ENCODE measurements at regions not wholly inside any gene's neighbourhood (a gene's known extent, or its start where the extent isn't known, plus 50 kb on each side); places are given as distances from the start of the nearest gene placed in this dataset.

DNA sequence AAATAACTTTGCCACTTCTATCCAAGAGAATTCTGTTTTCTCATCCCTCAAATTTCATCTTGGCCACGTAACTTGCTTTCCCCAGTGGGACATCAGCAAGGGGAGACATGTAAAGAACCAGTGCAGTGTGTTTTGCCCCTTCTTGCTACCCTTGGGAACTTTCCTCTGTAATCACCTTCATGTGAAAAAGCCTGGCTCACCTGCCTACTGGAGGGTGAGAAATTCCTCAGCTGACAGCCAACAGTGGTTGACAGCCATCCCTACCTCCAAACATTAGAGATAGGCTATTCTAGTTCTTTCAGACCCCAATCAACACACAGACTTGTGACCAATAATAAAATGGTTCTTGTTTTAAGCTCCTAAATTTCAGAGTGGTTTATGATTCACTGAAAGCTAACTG, 333.9 kb upstream of the TBC1D5 start:
- DNase-seq, result no peak

DNA sequence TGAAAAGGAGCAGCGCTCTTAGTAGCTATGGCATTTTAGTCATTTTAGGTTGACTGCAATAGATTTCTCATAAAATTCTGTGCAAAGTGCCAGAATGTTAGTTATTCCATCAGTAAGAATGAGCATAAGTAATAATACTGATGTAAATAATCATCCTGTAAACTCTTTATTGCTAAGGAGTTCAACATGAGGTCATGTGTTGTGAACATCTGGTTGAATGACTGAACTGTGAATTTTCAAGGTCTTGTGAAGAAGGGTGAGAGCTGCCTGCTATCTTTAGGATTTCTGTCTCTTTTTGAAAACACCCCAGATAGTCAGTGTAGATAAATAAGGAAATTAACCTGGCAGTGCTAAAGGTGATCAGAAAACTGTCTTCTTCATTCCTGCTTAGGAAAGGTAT, 333.4 kb upstream of the TBC1D5 start:
- DNase-seq, result no peak

DNA sequence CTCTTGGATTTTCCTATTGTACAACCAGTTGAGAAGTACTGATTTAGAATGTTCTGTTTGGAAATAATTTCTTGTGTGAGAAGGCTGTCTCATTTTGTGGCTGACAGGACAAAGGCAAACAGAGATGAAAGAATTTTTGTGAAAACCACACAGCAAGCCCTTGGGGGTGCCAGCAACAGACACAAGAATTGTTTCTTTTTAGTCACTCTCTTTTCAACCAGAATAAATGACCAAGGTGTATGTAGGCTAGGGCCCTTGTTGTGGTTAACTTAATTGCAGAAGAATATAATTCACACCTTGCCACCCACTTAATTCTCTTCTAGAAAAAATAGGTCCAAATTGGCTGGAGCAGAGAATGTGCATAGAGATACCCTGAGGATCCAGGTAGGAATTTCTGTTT, 329.4 kb upstream of the TBC1D5 start:
- DNase-seq, result no peak

DNA sequence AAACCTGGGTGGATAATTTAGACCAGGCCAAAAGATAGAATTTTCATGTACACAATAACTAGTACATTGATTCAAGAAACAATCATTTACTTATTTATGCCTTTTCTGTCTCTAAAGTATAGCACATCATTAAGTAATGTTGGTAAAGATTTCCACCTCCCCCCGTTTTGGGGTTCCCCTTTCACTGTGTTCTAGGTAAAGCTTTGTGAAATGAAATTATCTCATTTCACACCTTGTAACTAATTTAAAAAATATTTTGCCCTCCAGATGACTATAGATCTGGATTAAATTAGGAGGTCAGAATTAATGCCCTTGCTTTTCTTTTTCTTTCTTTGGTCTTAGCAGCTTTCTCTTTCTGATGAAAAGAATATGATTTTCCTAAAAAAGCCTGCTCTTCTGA, 328.5 kb upstream of the TBC1D5 start:
- no peak for DNase-seq

DNA sequence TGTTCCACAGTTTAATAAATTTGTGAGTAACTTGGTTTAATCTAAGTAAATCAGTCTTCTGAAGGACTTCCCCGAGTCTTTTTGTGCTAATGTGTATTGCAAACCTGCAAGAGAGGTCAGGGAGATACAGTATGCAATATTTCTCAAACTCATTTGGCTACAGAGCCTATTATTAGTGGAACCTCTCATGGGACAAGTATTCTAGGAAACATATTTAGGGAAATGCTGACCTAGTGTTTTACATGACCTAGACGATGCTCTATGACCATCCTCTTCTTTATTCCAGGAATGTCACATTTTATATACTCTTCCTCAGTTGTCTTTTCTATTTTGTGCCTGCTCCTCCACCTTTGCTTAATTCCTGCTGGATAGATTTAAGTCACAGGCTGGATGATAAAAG, 327.8 kb upstream of the TBC1D5 start:
- no peak for DNase-seq

DNA sequence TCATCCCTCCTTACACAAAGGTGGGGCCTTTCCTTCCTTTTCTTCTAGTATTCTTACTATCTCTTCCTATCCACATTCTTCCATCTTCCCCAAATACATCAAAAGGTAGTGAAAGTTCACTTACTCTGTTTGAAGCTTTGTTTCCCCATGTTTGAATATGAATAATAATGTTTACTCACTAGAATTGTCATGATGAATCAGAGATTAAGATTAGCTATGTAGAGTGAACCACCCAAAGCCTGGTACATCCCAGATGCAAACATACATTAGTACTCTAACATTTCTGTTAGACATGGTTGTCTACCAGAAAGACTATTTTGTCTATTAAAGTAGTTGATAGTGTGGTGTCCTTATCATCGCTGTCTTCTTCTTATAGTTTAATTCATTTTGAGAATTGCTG, 327.1 kb upstream of the TBC1D5 start:
- no peak for DNase-seq

DNA sequence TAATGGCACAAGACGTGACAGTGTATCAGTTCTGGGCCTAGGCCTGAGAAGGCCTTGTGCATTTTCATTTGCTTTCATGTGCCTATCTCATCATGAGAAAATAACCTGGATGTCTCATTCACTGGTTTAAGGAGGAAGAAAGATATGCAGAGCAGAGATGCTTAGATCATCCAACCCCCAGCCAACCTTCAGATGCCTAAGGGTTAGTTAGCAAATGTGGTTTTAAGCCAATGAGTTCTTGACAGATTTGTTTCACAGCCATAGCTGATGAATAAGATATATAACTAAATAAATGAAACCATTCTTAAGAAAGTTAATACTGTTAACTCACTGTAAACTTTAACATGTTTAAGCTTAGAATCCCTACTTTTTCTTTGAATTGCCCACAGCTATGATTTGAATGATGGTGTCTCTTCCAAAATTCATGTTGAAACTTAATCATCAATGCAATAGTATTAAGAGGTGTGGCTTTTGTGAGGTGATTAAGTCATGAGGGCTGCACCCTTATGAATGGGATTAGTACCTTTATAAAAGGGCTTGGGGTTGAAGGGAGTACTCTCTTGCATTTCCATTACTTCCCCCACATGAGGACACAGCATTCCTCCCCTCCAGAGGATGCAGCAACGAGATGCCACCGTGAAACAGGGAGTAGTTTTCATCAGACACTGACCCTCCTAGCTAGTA, 324.6 kb upstream of the TBC1D5 start:
- no peak for DNase-seq

DNA sequence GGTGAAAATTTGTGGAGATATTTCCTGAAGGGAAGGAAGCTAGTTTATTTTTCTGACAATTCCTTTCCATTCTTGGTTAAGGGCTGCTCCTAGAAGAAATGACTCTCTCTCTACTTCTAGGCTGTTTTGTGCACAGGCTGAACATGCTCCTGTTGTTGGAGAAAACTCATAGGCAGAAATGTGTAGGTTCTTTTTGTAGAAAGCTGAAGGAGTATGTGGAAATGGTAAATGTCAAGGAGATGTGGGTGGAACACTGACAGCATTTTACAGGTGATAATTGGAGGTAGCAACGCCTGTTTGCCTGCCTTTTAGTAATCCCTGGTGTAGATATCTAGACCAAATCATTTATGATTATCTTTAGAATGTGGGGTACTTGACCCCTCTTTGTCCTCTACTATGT, 322.2 kb upstream of the TBC1D5 start:
- DNase-seq, result no peak

DNA sequence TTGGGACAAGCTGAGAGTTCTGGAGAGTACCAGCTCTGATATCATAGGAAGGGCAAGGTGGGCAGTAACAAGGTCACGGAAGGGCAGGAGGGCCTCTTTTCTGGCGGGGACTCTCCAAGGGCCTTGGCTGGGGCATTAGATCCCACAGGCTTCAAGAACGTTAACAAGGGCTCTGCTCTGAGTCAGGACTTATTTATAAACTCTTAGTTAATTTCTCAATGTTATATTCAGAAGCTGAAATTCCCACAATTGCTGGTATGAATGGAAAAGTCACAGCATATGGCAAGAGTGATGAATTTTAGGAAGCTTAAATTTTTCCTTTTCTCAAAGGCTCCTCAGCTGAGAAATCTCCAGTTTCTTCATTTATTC, 320.2 kb upstream of the TBC1D5 start:
- no peak for DNase-seq

DNA sequence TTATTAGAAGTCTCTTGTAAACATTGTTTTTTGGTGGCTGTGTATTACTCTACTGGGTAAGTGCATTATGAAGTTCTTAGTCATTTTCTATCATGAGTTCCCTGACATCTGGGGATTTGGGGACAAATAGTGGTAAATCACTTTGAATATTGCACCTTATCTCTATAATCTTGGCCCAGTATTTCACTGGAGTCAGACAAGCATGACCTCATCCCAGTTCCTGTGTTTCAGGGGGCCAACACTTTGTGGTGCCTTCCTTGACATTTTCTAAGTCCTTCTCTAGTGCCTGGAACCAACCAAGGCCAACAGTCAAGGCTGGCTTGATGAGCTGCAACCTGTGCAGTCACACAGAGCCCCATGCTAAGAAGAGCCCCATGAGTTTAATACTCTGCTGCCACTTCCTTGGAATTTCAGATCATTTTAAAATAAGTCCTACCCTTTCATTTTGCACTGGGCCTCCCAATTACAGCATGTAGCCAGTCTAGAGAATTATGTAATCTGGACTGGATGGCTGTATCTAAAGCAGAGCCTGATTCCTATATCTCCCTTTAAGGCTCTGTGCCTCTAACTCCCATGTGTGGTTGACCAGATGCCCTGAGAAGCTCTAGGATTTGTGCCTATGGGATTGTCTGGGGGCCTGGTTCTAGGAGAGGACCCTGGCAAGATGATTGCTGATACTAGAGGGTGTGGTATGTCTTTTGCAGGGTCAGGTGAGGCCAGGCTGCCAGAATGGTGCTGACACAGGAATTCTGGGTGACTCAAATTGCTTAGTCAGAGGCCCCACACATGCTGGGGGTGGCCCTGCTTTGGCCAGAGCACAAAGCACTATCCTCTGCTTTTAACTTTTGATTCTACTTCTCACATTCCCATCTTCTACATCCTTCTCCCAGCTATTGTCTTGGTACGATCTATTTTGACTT, 319.6 kb upstream of the TBC1D5 start:
- DNase-seq, result no peak

DNA sequence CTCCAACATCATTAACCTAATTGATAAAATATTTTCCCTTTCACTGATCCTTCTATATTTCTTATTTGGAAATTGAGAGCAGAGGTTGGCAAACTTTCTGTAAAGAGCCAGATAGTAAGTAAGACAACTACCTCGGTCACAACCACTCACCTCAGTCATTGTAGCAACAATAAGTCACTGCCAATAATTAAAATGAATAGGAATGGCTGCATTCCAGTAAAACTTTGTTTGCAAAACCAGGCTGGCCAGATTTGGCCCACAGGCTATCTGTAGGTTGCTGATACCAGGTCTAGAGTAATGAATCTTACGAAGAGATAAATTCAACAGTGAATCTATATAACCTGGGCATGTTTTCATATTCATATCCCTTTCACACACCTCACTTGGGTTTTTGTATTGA, 316.2 kb upstream of the TBC1D5 start:
- DNase-seq, result no peak

DNA sequence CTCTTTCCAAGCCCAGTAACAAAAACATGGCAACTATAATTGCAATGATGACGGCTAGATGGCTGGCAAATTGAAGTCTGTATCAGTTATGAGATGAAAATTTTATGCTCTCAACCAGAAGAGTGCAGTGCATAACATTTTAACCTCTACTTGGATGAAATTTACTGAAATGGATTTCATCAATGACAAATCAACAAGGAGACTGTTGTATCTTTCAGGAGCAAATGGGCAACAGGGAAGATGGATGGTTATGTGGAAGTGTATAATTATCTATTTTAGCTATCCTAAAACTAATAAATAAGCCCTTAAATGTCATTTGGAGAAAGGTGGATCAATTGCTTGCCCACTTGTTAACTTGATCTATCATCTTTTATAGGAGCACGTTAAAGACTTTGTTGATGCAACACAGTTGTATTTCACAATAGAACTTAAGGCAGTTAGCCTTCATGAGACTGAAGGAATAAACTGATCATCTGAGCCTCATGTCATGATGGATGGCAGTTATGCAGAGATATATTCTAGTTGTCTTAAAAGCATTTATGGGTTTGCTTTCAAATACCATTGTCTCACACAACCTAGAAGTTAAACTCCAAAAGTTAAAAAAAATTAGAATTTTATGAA, 315.1 kb upstream of the TBC1D5 start:
- DNase-seq, result no peak

DNA sequence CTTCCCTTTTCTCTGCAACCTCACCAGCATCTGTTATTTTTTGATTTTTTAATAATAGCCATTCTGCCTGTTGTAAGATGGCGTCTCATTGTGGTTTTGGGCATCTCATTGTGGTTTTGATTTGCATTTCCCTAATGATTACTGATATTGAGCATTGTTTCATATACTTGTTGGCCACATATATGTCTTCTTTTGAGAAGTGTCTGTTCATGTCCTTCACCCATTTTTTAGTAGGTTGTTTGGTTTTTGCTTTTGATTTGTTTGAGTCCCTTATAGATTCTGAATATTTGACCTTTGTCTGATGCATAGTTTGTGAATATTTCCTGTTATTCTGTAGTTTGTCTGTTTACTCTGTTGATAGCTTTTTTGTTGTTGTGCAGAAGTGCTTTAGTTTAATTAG, 312.2 kb upstream of the TBC1D5 start:
- DNase-seq, result no peak

DNA sequence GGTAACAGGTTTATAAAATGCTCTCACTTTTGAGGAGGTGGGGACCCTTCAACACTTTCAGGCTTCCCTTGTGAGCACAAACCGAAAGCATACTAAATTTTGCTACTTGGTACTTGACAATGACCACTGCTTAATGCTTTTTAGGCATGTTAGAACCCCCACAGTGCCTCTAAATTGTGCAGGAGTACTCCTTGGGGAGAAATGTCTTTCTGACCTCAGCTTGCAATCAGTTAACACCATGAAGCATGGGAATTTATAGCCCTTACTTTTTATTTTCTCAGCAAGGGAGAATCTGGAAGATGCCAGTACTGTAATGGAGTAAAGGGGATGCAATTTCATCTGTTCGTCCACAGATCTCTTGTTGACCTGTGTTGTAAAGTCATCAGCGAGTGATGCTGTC, 308.9 kb upstream of the TBC1D5 start:
- no peak for DNase-seq

DNA sequence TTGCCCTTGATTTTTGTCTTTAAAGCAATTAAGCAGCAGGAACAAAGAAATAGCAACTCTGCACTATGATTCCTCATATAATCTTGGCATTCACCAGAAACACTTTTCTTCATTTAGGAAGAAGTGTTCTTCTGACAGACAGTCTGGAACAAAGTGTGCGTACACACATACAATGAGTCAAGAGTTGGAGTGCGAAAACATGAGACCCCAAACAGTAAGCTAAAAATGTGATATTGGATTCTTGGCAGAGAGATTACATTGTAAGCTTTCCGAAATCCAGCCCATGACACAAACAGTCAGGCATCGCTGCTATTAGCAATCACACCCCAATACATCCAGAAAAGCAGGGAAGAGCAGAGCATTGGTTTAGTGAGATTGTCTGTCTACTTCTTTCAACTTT, 306.7 kb upstream of the TBC1D5 start:
- no peak for DNase-seq

DNA sequence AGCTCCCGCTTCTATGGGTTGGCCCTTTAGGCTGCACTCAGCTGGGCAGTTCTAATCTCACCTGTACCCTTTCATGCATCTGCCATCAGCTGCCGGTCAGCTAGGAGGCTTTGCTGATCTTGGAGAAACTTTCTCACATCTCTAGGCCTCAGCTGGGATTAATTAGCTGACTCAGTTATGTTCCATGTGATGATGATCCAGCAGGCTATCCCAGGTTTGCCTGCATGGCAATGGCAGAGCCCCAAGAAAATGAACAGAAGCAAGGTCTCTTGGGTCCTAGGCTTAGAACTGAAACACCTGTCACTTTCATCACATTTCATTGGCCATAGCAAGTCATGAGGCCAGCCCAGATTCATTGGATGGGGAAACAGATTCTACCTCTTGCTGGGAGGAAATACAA, 304.6 kb upstream of the TBC1D5 start:
- DNase-seq, result no peak

DNA sequence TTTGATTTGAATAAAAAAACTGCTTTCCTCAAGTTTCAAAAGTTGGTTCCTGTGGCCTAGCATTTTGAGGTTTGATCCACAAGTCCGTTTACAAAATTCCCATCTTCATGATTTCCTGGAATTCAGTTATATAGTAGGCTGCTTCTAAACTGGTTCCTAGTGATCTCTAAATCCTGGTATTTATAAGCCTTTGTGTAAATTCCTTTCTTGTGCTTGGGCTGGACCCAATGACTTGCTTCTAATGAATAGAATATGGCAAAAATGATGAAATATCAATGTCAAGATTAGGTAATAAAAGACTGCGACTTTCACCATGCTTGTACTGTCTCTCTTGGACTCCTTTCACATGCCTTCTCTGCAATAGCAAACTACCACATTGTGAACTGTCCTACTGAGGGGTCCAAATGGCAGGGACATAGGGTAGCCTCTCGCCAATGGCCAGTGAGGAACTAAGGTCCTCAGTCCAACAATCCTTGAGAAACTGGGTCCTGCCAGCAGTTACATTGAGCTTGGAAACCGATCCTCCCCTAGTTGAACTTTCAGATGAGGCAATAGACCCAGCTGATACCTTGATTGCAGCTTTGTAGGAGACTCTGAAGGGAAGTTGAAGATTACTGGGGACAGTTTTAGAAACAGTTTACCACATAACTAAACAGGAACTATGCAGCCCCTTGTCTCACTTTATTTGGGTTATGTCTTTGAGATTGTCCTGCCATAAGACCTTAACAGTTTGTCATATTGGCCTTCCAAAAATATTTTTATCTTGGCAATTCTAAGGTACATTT, 303.9 kb upstream of the TBC1D5 start:
- DNase-seq, result no peak

DNA sequence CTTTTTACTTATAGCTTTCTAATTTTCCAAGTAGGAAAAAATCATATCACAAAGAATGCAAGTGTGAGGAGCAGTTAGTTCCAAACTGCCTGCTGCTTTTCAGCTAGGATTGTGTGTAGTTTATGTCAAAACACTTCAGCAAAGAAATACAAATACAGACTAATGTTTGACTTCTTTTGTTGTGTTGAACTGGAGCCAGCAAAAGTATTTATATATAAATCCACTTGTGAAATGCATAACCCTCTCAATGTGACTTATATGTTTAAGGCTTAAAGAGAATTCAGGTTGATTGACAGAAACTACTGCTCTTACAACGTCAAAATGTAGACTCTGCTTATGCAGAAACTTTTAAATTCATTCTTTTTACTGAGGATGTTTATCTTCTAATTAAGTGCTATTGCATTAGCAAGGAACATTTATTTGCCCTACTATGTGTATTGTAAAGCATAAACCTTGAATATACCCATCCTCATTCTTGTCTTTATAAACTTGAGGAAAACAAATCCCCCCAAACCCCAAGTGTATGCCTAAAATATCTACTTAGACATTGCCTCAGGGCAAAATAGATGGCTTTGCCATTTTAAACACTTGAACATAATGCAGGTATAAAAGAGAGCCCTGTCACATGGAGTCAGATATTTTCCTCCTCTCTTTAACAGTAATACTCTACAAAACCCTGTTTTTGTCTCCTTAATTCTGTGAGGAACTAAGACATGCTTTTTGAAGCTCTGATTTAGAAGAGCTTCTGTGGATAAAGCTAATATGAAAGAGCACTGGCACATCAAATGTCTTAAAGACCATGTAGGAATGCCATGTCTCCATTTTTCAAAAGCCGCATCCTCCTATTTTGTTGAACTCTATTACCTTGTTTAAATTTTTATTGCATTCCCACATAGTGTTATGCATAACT, 302.8 kb upstream of the TBC1D5 start:
- DNase-seq, result no peak

DNA sequence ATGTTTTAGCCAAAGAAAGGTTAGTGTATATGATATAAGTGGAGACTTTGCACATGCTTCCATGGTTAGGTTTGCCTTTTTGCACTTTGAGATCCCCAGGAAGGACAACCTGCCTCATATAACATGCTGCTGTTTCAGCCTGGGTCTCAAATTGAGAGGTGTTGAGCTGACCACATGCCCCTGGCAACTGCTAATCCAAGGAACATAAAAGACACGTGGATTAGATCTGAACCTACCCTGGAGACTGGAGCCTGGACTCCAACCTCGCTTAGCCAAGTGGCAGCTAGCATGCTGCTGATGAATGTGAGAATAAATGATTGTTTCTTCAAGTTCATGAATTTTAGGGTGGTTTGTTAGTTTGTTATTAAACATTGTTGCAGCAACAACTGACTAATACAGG, 301.8 kb upstream of the TBC1D5 start:
- no peak for DNase-seq

DNA sequence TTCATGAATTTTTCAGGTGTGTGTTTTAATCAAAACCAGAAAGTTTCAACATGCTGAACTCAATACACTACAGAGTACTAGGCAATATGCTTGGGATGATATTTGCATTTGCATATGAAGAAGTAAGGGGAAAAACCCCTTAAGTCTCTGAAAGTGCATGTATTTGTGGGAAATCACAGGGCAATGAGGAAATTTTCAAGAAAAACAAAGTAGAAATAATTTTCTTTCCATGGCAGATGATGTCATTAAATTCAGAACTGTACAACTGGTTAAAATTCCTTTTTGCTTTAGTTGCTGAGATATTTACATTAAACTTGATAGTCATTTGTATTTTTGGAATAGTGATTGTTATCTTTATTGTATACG, 294.0 kb upstream of the TBC1D5 start:
- no peak for DNase-seq

DNA sequence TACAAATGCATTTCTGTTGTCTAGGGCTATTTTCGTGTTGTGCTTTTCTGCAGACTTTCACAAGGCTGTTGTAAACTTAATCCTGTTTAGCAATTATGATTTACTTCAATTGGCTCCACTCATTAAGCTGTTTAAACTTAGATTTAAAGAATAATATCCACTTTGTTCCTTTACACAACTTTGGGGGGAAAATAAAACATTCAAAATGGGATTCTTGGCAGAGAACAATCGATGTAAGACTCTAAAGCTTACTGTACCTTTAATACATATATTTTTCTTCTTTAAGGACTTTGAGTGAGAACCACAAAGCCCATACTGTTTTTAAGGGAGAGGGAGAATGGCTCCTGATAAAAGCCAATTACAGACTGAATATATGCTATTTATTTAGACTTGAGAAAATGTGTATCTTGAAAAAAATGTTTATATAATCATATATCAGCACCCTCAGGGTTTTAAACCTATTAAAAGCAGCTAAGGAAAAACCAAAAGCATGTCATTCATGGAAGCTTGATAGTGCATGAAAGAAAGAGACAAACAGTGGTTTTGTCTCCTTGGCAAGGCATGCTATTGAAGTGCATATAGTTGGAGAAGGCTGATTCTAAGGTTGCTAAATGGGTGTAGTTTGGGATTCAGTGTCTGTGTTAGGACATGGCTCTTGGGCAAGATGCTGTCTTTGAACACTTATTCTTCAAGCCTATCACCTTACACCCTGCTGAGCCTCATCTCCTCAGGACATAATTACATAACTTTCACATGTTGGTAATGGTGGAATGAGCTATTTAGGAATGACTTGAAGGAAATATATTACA, 293.4 kb upstream of the TBC1D5 start:
- DNase-seq, result no peak
